Progenitor cell of endocrine pancreas (in vitro differentiated cells): ENCODE measurements at regions not wholly inside any gene's neighbourhood (a gene's known extent, or its start where the extent isn't known, plus 50 kb on each side); places are given as distances from the start of the nearest gene placed in this dataset.

Experiments used
- DNase-seq: peaks from one replicate; pipeline ENCODE4 v3.0.0; 2021; ENCODE audit warnings: low spot score; ENCODE audit not compliant: unreplicated experiment
- H3K27ac Mint-ChIP-seq: 2 replicates; pipeline ENCODE4 v1.8.0; 2021; ENCODE audit warnings: mild to moderate bottlenecking, moderate library complexity, mixed read lengths
- H3K27me3 Mint-ChIP-seq: 2 replicates; pipeline ENCODE4 v1.8.0; 2021; ENCODE audit warnings: mixed read lengths
- H3K36me3 Mint-ChIP-seq: 2 replicates; pipeline ENCODE4 v1.8.0; 2022; ENCODE audit warnings: mixed read lengths; ENCODE audit not compliant: insufficient read depth
- H3K4me1 Mint-ChIP-seq: 2 replicates; pipeline ENCODE4 v1.8.0; 2021; ENCODE audit warnings: low read depth, mixed read lengths
- H3K4me3 Mint-ChIP-seq: 2 replicates; pipeline ENCODE4 v1.8.0; 2021; ENCODE audit warnings: low read depth, mild to moderate bottlenecking, moderate library complexity, mixed read lengths
- H3K9me3 Mint-ChIP-seq: 2 replicates; pipeline ENCODE4 v1.8.0; 2021; ENCODE audit warnings: low read depth, mixed read lengths
- TF ChIP-seq, protein P1 (sequence below): fragments of 200-600 bp; sonication (generic); IDR thresholded peaks from one replicate; pipeline ENCODE4 v1.5.0; 2021; ENCODE audit warnings: antibody characterized with exemption, mild to moderate bottlenecking; ENCODE audit not compliant: unreplicated experiment

- Mint-ChIP-seq H3K36me3 (no peaks in the 10 kb centered on the region), H3K4me1 (peaks cover 6% of the 10 kb centered on the region), H3K27me3 (no peaks in the 10 kb centered on the region), H3K27ac (no peak overlapping the region), H3K4me3 (no peak overlapping the region), H3K9me3 (peaks cover 4% of the 10 kb centered on the region)
- TF ChIP-seq, protein P1, sequence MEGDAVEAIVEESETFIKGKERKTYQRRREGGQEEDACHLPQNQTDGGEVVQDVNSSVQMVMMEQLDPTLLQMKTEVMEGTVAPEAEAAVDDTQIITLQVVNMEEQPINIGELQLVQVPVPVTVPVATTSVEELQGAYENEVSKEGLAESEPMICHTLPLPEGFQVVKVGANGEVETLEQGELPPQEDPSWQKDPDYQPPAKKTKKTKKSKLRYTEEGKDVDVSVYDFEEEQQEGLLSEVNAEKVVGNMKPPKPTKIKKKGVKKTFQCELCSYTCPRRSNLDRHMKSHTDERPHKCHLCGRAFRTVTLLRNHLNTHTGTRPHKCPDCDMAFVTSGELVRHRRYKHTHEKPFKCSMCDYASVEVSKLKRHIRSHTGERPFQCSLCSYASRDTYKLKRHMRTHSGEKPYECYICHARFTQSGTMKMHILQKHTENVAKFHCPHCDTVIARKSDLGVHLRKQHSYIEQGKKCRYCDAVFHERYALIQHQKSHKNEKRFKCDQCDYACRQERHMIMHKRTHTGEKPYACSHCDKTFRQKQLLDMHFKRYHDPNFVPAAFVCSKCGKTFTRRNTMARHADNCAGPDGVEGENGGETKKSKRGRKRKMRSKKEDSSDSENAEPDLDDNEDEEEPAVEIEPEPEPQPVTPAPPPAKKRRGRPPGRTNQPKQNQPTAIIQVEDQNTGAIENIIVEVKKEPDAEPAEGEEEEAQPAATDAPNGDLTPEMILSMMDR = no peak
- no peak for DNase-seq
These were observed 397.2 kb upstream of the MAP3K7 start for GRCh38 chr6:90984066-90984465.

GRCh38 chr6:90983462-90983861, 396.6 kb upstream of the MAP3K7 start:
- H3K27ac Mint-ChIP-seq = no peak overlapping the region
- no peaks in the 10 kb centered on the region for H3K36me3 Mint-ChIP-seq
- DNase-seq = no peak
- TF ChIP-seq, protein P1 = no peak
- no peaks in the 10 kb centered on the region for H3K27me3 Mint-ChIP-seq
- H3K4me3 Mint-ChIP-seq = no peak overlapping the region
- peaks cover 6% of the 10 kb centered on the region for H3K4me1 Mint-ChIP-seq
- H3K9me3 Mint-ChIP-seq = peaks cover 4% of the 10 kb centered on the region

DNA sequence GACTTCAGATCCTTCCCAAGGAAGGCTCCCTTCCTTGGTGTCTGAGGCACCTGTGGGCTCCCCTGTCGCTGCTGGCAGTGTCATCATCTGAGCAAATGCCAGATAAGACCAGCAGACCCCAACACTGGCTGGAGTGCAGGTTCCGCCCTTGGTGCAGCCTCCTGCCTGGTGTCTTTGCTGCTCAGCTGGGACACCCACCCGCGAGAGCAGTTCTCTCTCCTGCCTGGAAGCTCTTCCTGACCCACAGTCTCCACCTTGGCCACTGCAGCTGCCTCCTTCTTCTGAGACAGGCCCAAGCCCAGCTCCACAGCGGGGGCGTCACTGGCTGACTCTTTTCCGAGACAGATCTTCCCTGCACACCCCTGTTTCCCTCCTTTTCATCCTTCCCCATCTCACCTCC, 395.7 kb upstream of the MAP3K7 start:
- DNase-seq = no peak
- Mint-ChIP-seq H3K27ac (no peak overlapping the region), H3K36me3 (no peaks in the 10 kb centered on the region), H3K9me3 (peaks cover 4% of the 10 kb centered on the region), H3K27me3 (no peaks in the 10 kb centered on the region), H3K4me3 (no peak overlapping the region), H3K4me1 (peaks cover 6% of the 10 kb centered on the region)
- TF ChIP-seq, protein P1 = no peak

- peaks cover 4% of the 10 kb centered on the region for H3K9me3 Mint-ChIP-seq
- no peaks in the 10 kb centered on the region for H3K36me3 Mint-ChIP-seq
- no peaks in the 10 kb centered on the region for H3K27me3 Mint-ChIP-seq
- H3K4me3 Mint-ChIP-seq = no peak overlapping the region
- TF ChIP-seq, protein P1 = no peak
- H3K4me1 Mint-ChIP-seq = peaks cover 6% of the 10 kb centered on the region
- H3K27ac Mint-ChIP-seq = no peak overlapping the region
- no peak for DNase-seq
These were observed 395.2 kb upstream of the MAP3K7 start for GRCh38 chr6:90982051-90982450.

DNA sequence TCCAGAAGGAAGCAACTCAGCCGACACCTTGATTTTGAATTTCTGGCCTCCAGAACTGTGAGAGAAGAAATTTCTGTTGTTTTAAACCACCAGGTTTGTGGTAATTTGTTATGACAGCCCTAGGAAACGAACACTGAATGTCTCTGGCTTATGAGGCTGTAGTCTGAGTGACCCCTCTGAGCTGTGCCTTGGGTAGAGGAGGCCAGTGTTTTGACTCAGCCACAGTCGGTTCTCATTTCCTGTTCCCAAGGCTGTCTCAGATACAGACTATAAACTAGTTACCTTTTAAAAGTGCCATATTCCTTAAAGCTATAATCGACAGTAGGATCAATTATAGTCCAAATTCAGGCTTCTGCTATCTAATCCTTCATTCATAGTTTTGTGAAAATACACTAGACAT, 391.2 kb upstream of the MAP3K7 start:
- no peak overlapping the region for H3K27ac Mint-ChIP-seq
- H3K27me3 Mint-ChIP-seq = no peaks in the 10 kb centered on the region
- peaks cover 4% of the 10 kb centered on the region for H3K9me3 Mint-ChIP-seq
- H3K36me3 Mint-ChIP-seq = no peaks in the 10 kb centered on the region
- H3K4me1 Mint-ChIP-seq = no peaks in the 10 kb centered on the region
- no peak for DNase-seq
- TF ChIP-seq, protein P1 = no peak
- H3K4me3 Mint-ChIP-seq = no peak overlapping the region
